NB4 (cell line): ENCODE measurements at regions not wholly inside any gene's neighbourhood (a gene's known extent, or its start where the extent isn't known, plus 50 kb on each side); places are given as distances from the start of the nearest gene placed in this dataset.
A peak's percentile ranks its signal among the peaks of the same experiment; 100 is the strongest.

Experiments
- DNase-seq: peaks from one replicate; pipeline ENCODE4 v3.0.0; 2010; ENCODE audit warnings: low read depth
- H3K4me3 ChIP-seq: one replicate; pipeline ENCODE4 v1.5.1; 2011; ENCODE audit warnings: mild to moderate bottlenecking, low read depth, low read length, moderate library complexity
- MYC ChIP-seq: IDR thresholded peaks from 2 replicates; pipeline ENCODE4 v1.6.1; 2011; ENCODE audit warnings: low read depth, low read length
- POLR2A ChIP-seq: IDR thresholded peaks from 2 replicates; pipeline ENCODE4 v1.6.1; 2011; ENCODE audit warnings: mild to moderate bottlenecking; ENCODE audit not compliant: insufficient read length; ENCODE audit errors: extremely low read depth
- TF ChIP-seq, protein P1 (sequence below): IDR thresholded peaks from one replicate; pipeline ENCODE4 v1.5.1; 2012; ENCODE audit warnings: low read depth, low read length
- TF ChIP-seq, protein P2 (sequence below): IDR thresholded peaks from 2 replicates; pipeline ENCODE4 v1.6.1; 2011; ENCODE audit warnings: low read depth, low read length

DNA sequence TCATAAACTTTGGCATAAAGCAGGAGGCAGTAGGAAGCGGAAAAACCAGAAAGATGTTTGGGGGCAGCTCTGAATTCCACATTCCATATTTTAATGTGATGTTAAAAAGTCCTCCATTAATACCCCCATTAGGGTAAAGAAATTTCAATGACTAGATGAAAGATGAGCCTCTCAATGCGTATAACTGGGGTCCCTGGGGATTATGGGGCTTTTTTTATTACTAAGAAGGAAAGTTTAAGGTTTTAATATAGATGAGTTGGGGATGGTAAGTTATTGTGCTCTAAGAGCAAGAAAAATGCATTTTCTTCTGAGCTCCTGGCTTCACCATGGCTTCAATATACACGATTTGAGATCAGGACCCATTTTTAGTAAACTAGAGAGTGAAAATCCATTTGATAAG is 321.9 kb downstream of the CDK5RAP2 start:
- H3K4me3 ChIP-seq = no peak overlapping the region
- TF ChIP-seq POLR2A = no peak
- TF ChIP-seq, protein P1, sequence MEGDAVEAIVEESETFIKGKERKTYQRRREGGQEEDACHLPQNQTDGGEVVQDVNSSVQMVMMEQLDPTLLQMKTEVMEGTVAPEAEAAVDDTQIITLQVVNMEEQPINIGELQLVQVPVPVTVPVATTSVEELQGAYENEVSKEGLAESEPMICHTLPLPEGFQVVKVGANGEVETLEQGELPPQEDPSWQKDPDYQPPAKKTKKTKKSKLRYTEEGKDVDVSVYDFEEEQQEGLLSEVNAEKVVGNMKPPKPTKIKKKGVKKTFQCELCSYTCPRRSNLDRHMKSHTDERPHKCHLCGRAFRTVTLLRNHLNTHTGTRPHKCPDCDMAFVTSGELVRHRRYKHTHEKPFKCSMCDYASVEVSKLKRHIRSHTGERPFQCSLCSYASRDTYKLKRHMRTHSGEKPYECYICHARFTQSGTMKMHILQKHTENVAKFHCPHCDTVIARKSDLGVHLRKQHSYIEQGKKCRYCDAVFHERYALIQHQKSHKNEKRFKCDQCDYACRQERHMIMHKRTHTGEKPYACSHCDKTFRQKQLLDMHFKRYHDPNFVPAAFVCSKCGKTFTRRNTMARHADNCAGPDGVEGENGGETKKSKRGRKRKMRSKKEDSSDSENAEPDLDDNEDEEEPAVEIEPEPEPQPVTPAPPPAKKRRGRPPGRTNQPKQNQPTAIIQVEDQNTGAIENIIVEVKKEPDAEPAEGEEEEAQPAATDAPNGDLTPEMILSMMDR = no peak
- TF ChIP-seq, protein P2, sequence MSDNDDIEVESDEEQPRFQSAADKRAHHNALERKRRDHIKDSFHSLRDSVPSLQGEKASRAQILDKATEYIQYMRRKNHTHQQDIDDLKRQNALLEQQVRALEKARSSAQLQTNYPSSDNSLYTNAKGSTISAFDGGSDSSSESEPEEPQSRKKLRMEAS = no peak
- no peak for DNase-seq

DNA sequence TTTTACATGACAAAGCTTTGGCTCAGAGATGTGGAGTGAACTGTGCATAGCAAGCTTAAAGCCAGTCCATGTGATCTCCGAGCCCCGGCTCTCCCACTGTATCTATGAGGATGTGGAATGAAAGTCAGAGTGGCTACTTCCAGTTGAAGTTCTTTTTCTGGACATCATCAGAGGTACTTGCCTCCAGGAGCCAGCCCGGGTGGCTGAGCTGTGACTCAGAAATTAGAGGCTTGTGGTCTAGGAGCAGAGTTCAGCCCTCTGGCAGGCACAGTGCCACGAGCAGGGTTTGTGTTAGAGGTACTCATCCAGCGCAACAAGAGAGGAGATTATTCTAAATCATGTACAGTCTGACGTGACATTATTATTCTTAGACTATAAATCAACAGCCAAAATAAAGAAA is 322.5 kb downstream of the CDK5RAP2 start:
- no peak for DNase-seq
- TF ChIP-seq, protein P2 = no peak
- no peak for TF ChIP-seq POLR2A
- TF ChIP-seq MYC = no peak
- TF ChIP-seq, protein P1 = no peak
- H3K4me3 ChIP-seq = no peak overlapping the region

DNA sequence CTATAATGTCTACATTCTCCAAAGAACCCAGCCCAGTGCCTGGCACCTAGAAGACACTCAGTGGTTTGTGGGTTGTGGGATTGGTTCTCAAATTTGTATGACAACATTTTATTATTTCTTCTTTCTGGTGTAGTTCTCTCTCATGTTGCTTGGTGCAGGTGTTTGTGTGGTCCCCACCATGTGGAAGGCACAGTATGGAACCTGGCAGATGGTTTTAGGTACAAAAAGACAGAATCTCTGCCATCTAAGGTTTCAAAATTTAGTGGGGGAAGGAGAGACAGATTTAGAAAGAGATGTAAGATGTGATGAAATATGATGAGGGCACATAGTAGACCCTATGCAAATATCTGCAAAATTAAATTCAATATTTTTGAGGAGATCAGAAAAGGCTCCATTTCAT is 323.8 kb downstream of the CDK5RAP2 start:
- no peak overlapping the region for H3K4me3 ChIP-seq
- DNase-seq = no peak
- TF ChIP-seq POLR2A (no peak), MYC (no peak)
- TF ChIP-seq, protein P1 = no peak
- TF ChIP-seq, protein P2 = no peak

DNA sequence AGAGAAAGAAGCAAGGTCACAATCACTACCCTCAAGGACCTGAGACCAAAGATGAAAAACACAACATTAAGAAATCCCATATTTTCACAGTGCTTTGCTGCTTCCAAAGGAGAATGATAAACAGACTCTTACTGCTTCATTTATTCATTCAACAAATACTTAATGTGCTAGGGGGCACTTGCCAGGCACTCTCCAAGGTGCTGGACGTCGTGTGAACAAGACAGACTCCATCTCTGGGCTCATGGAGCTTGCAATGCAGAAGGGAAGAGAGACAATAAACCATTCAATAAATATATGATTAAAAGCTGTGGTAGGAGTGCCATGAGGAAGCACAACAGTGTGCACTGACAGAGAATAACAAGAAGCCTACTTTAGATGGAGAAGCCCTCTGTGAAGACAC is 327.7 kb downstream of the CDK5RAP2 start:
- H3K4me3 ChIP-seq = no peak overlapping the region
- DNase-seq = peak; percentile 15
- TF ChIP-seq POLR2A (no peak), MYC (no peak)
- TF ChIP-seq, protein P2 = no peak
- TF ChIP-seq, protein P1 = no peak

DNA sequence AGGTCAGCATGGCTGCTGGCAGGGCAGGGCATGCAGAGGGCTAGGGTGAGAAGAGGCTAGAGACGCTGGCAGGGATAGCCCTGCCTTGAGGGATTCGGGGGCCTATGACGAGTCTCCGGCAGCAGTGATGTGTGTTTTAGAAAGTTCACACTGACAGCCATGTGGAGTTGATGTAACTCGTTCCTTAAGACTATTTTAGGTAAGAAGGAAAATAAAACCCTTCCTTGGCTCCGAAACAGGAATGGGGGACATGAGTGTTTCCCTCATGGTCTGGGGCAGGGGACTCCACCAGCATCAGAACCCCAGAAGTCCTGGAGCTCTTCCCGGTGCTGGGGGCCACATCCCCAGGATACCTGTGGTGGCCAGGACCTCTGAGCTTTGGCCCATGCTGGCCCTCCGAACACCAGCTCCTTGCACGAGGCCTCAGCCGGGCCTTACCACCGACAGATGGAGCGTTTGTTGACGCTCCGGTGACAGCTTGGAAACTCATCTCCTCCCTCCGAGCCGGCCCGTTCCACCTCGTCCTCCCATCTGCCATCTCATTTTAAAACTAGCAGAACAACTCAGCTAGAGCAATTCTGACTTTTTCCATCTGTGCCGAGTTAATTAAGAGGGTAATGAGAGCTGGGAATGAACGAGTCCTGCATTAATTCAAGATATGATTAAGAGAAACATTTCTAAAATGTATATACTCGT is 337.7 kb downstream of the CDK5RAP2 start:
- no peak for DNase-seq
- TF ChIP-seq POLR2A = no peak
- TF ChIP-seq, protein P2 = no peak
- H3K4me3 ChIP-seq = no peak overlapping the region

DNA sequence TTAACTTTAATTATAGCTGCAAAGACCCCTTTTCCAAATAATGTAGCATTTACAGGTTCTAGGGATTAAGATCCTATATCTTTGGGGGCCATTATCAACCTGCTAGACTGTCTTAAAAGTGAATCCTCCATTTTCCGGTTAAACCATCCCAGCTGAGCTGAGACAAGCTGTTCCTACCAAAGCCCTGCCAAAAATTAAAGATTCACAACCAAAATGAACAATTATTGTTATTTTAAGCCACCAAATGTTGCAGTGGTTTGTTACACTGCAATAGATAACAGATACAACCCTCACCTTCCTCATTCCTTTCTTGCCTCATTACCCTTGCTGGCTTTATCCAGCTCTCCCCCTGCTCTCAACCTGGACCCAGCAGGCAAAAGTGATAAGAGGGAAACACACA is 343.4 kb downstream of the CDK5RAP2 start:
- DNase-seq = no peak
- TF ChIP-seq MYC (no peak), POLR2A (no peak)
- TF ChIP-seq, protein P2 = no peak
- TF ChIP-seq, protein P1 = no peak
- no peak overlapping the region for H3K4me3 ChIP-seq
